ENCODE measurements at regions not wholly inside any gene's neighbourhood (a gene's known extent, or its start where the extent isn't known, plus 50 kb on each side); places are given as distances from the start of the nearest gene placed in this dataset.
A peak's percentile ranks its signal among the peaks of the same experiment; 100 is the strongest.

DNA sequence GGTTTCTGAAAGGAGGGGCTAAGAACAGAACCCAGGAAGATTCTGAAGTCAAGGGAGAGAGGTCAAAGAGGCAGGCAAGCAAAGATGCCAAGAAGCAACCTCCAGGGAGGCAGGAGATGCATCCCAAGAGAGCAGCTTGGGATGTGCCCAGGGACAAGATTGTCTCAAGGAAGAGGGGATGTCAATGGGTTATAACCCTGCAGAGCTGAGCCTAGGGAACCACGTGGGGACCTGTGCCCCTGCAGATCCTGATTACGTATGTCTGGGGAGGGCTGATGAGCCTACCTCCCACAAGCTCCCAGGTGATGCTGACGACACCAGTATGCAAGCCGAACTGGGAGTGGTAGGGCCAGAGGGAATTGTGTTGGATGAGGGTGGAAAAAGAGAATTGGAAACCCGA lies 70.9 kb upstream of the IRS2 start:
- Mint-ChIP-seq H3K9me3 (no peaks in the 10 kb centered on the region), H3K36me3 (ENCODE audit: low read depth) (no peaks in the 10 kb centered on the region), H3K27me3 (ENCODE audit: low read depth) (peaks cover 4% of the 10 kb centered on the region), H3K4me3 (no peak overlapping the region), H3K27ac (no peak overlapping the region), H3K4me1 (no peaks in the 10 kb centered on the region)
- TF ChIP-seq, protein P1, sequence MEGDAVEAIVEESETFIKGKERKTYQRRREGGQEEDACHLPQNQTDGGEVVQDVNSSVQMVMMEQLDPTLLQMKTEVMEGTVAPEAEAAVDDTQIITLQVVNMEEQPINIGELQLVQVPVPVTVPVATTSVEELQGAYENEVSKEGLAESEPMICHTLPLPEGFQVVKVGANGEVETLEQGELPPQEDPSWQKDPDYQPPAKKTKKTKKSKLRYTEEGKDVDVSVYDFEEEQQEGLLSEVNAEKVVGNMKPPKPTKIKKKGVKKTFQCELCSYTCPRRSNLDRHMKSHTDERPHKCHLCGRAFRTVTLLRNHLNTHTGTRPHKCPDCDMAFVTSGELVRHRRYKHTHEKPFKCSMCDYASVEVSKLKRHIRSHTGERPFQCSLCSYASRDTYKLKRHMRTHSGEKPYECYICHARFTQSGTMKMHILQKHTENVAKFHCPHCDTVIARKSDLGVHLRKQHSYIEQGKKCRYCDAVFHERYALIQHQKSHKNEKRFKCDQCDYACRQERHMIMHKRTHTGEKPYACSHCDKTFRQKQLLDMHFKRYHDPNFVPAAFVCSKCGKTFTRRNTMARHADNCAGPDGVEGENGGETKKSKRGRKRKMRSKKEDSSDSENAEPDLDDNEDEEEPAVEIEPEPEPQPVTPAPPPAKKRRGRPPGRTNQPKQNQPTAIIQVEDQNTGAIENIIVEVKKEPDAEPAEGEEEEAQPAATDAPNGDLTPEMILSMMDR (IDR thresholded peaks at IDR 0.05; ENCODE audit: unreplicated experiment in 3 of 3) = no peak

DNA sequence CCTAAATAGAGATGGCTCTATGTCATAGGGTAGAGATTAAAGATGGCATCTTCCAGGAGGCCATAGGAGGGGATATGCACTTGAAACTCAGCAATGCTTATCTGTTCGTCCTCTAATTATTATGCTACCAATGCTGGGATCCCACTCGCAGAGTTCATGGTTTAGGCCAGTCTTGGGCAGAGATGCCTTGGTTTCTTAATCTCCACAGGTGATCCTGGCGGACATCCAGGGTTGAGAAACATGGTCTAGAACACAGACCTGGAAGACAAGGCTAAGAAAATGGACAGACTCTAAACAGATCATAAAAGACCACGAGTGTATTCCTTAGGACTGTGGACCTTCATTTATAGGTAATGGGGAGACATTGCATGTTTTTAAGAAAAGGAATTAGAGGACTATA lies 70.0 kb upstream of the IRS2 start:
- no peaks in the 10 kb centered on the region for H3K36me3 Mint-ChIP-seq (ENCODE audit: low read depth)
- no peak overlapping the region for H3K4me3 Mint-ChIP-seq
- TF ChIP-seq, protein P1 (IDR thresholded peaks at IDR 0.05; ENCODE audit: unreplicated experiment in 3 of 3) = no peak
- H3K27ac Mint-ChIP-seq = no peak overlapping the region
- peaks cover 4% of the 10 kb centered on the region for H3K27me3 Mint-ChIP-seq (ENCODE audit: low read depth)
- H3K4me1 Mint-ChIP-seq = no peaks in the 10 kb centered on the region
- H3K9me3 Mint-ChIP-seq = no peaks in the 10 kb centered on the region

DNA sequence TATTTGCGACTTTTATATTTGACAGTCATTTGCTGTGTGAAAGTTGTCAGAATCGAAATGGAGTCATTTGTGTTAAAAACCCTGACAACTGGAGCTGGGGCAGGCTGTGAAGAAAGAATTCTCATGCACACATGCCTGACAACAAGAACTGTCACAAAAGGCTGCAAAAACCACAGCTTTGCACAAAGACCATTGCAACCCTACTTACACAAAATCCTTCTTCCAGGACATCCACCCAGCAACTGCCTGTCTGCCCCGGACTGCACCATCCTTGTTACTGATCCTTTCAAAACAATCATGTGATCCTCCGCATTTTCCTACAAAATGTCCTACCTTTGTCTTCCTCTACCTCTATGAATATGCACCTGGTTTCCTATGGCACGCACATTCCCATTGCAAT lies 66.8 kb upstream of the IRS2 start:
- TF ChIP-seq, protein P1 (IDR thresholded peaks at IDR 0.05; ENCODE audit: unreplicated experiment in 3 of 3) = no peak
- H3K27me3 Mint-ChIP-seq (ENCODE audit: low read depth) = peaks cover 10% of the 10 kb centered on the region
- H3K4me1 Mint-ChIP-seq = no peaks in the 10 kb centered on the region
- H3K4me3 Mint-ChIP-seq = no peak overlapping the region
- no peaks in the 10 kb centered on the region for H3K9me3 Mint-ChIP-seq
- H3K36me3 Mint-ChIP-seq (ENCODE audit: low read depth) = no peaks in the 10 kb centered on the region
- no peak overlapping the region for H3K27ac Mint-ChIP-seq

DNA sequence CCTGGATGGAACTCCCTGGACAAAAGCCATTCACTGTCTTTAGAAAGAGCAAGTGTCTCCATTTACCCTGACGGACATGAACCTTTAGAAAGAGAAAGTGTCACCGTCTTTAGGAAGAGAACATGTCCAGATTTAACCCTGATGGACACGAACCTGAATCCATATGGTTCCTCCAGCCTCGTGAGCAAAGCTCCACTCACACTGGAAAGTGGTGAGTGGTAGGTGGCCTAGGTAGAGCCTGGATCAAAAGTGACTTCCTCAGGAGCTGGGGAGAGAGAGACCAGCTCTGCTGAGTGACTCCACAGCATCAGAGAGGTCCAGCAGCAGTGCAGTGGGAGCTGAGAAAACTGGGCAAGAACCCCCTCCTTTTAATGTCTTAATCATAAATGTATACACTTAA lies 59.8 kb upstream of the IRS2 start:
- H3K9me3 Mint-ChIP-seq = no peaks in the 10 kb centered on the region

DNA sequence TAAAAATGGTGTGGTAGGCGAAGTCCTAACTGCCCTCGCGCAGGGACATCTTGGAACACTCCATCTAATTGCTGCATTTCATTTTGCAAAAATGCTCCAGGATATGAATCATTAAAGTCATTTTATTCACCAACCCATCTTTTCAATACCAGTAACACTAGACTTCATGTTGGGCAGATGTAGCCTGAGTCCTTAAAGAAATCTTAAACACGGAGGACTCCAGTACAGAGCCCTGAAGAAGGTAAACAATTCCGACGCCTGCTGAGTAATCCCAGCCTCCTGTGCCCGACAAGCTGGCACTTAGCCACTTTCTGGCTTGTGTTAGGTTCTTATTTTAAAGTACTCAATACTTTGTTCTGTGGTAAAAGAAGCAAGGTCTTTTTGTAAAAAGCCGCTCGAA lies 58.0 kb upstream of the IRS2 start:
- Mint-ChIP-seq H3K4me1 (peaks cover 5% of the 10 kb centered on the region), H3K9me3 (no peaks in the 10 kb centered on the region), H3K4me3 (no peak overlapping the region), H3K27me3 (ENCODE audit: low read depth) (peaks cover 34% of the 10 kb centered on the region), H3K36me3 (ENCODE audit: low read depth) (no peaks in the 10 kb centered on the region), H3K27ac (no peak overlapping the region)
- TF ChIP-seq, protein P1 (IDR thresholded peaks at IDR 0.05; ENCODE audit: unreplicated experiment in 3 of 3) = no peak

More for the DNA sequence above, 59.8 kb upstream of the IRS2 start:
- H3K27me3 Mint-ChIP-seq (ENCODE audit: low read depth) = peaks cover 26% of the 10 kb centered on the region
- no peak overlapping the region for H3K4me3 Mint-ChIP-seq
- no peaks in the 10 kb centered on the region for H3K4me1 Mint-ChIP-seq
- no peaks in the 10 kb centered on the region for H3K36me3 Mint-ChIP-seq (ENCODE audit: low read depth)
- TF ChIP-seq, protein P1 (IDR thresholded peaks at IDR 0.05; ENCODE audit: unreplicated experiment in 3 of 3) = no peak
- H3K27ac Mint-ChIP-seq = peak overlapping the region in 1 of 3 experiments; percentile 21

DNA sequence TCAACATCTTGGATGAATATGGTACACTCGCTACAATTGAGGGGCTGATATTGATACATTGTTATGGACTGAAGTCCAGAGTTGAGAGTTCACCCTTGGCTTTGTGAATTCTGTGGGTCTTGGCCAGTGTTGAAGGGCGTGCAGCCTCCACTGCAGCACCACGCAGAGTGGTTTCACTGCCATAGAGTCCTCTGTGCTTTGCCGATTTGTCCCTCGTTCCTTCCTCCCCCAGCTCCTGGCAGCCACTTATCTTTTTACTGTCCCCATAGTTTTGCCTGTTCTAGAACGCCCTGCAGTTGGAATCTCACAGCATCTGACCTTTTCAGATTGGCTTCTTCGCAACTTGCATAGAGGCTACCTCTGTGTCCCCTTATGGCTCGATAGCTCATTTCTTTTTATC lies 57.3 kb upstream of the IRS2 start:
- Mint-ChIP-seq H3K4me1 (peaks cover 5% of the 10 kb centered on the region), H3K27me3 (ENCODE audit: low read depth) (peaks cover 31% of the 10 kb centered on the region), H3K9me3 (no peaks in the 10 kb centered on the region), H3K36me3 (ENCODE audit: low read depth) (no peaks in the 10 kb centered on the region), H3K4me3 (no peak overlapping the region), H3K27ac (no peak overlapping the region)
- TF ChIP-seq, protein P1 (IDR thresholded peaks at IDR 0.05; ENCODE audit: unreplicated experiment in 3 of 3) = no peak

All from nephron (organoid).